ENCODE measurements at regions not wholly inside any gene's neighbourhood (a gene's known extent, or its start where the extent isn't known, plus 50 kb on each side); places are given as distances from the start of the nearest gene placed in this dataset.

- no peak for TF ChIP-seq CTCF (IDR thresholded peaks at IDR 0.05)
- no peak for TF ChIP-seq POLR2A (IDR thresholded peaks at IDR 0.05)
Observed at GRCh38 chr2:192314800-192315481, 120.2 kb upstream of the TMEFF2 start.

All from lower leg skin (tissue), 3 donors.